ENCODE measurements at regions not wholly inside any gene's neighbourhood (a gene's known extent, or its start where the extent isn't known, plus 50 kb on each side); places are given as distances from the start of the nearest gene placed in this dataset.

GRCh38 chr11:104657083-104657482 is 241.2 kb downstream of the CASP12 start:
- no peak for TF ChIP-seq CTCF (IDR thresholded peaks at IDR 0.05; ENCODE audit: insufficient read depth, low read length, poor library complexity, severe bottlenecking)
- TF ChIP-seq EZH2phosphoT487 (conservative IDR thresholded peaks at IDR 0.05; ENCODE audit: low read length) = no peak

Measured in SU-DHL-6 (cell line).